ENCODE measurements at regions not wholly inside any gene's neighbourhood (a gene's known extent, or its start where the extent isn't known, plus 50 kb on each side); places are given as distances from the start of the nearest gene placed in this dataset.

DNA sequence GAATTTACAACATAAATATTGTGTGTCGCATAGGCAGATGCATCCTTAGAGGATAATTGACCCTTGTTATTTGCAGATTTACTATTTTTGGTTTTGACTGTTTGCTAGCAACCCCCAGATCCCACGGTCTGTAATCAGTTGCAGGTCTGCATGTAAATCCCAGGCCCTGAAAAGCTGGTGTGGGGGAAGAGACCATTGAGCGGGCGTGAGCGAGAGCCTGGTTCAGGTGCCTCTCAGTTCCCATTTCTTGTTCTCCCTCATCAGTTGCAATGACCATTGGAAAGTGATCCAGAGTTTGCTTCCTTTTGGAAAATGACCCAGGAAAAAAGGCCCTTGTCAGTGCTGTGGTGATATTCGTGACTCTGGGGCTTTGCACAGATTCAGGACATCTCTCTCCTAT is 238.9 kb downstream of the UACA start:
- TF ChIP-seq, protein P1, sequence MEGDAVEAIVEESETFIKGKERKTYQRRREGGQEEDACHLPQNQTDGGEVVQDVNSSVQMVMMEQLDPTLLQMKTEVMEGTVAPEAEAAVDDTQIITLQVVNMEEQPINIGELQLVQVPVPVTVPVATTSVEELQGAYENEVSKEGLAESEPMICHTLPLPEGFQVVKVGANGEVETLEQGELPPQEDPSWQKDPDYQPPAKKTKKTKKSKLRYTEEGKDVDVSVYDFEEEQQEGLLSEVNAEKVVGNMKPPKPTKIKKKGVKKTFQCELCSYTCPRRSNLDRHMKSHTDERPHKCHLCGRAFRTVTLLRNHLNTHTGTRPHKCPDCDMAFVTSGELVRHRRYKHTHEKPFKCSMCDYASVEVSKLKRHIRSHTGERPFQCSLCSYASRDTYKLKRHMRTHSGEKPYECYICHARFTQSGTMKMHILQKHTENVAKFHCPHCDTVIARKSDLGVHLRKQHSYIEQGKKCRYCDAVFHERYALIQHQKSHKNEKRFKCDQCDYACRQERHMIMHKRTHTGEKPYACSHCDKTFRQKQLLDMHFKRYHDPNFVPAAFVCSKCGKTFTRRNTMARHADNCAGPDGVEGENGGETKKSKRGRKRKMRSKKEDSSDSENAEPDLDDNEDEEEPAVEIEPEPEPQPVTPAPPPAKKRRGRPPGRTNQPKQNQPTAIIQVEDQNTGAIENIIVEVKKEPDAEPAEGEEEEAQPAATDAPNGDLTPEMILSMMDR (IDR thresholded peaks at IDR 0.05), result no peak
- TF ChIP-seq POLR2A (IDR thresholded peaks at IDR 0.05; ENCODE audit: low read depth), result no peak
- TF ChIP-seq POLR2AphosphoS5 (IDR thresholded peaks at IDR 0.05), result no peak
- TF ChIP-seq EP300 (IDR thresholded peaks at IDR 0.05), result no peak
